Activated CD8-positive, alpha-beta memory T cell treated with anti-CD3 and anti-CD28 coated beads for 1 hour (primary cell): ENCODE measurements at regions not wholly inside any gene's neighbourhood (a gene's known extent, or its start where the extent isn't known, plus 50 kb on each side); places are given as distances from the start of the nearest gene placed in this dataset.

Source experiments
- DNase-seq, 2 donors: peaks; one replicate each; pipeline ENCODE4 v3.0.0-alpha.2; 2020; ENCODE audit warnings: low read depth in 1 of 2; ENCODE audit errors: extremely low read depth in 1 of 2

DNA sequence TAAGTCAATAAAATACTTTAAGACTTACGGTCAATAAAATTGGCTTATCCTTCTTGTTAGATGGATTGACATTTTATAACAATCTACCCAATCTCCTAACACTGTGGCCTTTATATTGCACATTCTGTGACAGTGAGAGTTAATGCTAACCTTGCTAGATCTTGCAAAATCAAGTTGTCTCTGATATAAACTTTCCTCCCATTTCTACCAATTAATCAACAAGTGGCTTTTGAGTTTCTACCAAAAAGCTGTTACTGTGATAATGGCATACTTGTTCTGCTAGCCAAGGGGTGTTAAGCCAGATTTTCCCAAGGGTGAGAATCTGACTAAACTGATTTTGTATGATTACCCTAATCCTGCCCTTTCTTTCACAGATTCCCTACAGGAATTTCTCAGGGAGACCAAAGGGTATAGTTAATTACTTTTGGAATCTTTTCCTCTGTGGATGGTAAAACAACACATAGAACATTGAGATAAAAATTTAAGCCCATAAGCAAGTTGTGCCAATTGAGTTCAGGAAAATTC is 174.1 kb upstream of the SUCLG2 start:
- no peak for DNase-seq

DNA sequence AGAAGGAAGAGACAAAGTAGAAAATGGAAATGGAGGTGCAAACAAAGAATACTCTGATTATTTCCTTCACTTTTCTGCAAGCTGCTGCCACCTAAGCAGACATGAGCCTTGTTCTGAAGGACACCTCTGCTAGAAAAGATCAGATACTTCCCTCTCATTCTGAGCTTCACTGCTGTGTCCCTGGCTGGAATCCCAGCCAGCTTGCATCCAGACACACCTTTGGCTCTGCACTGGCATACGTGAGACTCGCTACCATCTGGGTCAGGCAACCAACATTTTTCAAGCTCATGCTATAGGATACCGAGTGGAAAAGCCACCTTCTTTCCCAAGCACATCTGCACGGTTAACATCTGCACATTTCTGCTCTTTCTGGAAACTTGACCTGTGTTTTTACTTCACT is 166.7 kb upstream of the SUCLG2 start:
- DNase-seq, result no peak

DNA sequence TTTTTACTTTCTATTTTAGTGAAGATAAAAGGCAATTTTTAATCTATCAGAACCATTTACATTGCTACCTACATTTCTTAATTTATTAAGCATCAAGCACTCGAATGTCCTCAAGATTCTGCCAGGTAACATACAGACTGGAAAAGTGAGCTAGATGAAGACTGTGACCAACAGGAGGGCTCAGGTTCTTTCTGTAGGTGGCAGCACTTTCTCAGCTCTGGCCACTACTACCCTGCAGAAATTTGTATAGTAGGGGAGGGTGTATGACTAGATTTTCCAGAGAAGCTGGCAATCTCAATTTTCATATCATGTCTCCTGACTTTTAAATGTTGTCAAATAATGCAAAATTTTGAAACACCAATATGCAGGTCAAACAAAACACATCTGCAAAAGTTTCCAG is 165.0 kb upstream of the SUCLG2 start:
- no peak for DNase-seq

DNA sequence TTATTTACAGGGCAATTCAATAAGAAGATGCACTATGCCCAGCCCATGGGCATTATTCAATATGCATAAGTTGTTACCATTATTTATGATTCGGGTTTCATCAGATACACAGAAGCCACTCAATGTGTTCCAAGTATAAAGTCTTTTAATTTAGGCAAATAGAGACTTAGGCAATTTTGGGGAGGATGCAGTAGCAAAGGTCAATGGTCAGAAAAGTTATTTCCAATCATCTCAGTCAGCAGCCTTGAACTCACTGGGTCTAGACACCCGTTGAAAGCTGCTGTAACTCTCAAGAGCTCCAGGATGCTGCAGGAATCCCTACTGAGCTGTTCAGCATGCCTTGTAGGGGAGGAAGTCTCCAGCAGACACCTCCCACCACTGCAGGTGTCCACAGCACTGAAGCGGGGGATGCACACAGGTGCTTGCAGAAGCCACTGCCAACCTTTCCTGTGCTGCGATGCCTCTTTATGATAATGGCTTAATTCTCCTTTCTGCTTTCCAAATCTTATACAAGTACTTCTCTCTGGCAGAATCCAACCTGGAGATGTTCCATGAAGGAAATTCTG is 155.0 kb upstream of the SUCLG2 start:
- no peak for DNase-seq

DNA sequence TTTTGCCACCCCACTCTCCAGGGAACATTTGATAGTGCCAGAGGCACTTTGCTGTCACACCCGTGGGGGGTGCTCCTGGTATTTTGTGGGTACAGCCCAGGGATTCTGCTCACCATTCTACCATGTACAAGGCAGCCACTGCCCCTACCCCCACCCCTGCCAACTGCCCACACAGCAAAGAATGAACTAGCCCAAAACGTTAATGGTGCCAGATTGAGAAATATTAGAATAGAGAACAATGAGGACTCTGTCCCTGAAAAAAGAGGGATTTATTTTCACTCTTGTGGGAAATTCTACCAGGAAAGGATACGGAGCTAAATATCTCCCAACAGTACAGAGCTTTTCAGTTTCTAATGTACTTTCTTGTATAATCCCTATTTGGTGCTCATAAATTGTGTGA is 154.5 kb upstream of the SUCLG2 start:
- DNase-seq, result no peak

DNA sequence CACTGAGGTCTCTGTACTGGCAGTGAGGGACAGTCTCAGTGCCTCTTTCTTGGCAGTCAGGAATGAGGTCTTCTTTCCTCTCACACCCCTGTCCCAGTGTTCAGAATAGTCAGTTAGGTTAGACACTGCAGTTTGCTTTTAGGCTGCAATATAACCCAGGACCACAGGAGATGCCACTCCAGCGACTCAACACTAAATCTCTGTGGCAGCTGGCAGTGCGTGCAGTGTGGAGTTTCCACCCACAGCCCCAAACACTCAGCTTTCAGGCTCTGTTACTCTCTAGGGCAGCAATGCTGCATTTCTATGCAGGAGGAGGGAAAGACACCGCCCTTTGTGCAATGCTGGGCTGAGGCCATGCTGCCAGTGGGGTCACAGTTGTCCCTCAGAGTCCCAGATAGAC is 150.2 kb upstream of the SUCLG2 start:
- no peak for DNase-seq

DNA sequence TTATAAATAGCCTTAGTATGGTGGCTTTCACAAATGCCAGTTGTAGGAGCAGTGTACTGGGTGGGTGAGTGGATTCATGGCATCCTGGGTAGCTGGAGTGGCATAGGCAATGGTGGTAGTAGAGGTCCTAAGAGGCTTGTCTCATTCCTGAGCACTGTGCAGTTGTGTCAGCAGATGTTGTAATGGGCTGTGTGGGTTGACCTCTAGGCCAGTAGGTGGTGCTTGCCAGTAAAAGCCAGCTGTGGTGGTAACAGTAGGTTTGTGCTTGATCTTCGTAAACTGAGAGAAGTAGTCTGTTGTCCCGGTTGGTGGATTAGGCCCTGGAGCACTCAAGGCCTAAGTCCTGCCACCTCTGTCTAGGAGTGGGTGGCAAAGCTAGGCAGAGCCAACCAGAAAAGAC is 149.7 kb upstream of the SUCLG2 start:
- DNase-seq, result no peak

DNA sequence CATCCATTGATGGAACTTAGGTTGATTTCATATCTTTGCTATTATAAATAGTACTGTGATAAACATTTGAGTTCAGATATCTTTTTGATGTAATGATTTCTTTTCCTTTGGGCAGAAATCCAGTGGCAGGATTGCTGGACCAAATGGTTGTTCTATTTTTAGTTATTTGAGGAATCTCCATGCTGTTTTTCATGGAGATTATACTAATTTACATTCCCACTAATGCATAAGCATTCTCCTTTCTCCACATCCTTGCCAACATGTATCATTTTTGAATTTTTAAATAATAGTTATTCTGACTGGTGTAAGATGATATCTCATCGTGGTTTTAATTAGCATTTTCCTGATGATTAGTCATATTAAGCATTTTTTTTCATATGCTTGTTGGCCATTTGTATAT is 144.0 kb upstream of the SUCLG2 start:
- DNase-seq, result no peak

DNA sequence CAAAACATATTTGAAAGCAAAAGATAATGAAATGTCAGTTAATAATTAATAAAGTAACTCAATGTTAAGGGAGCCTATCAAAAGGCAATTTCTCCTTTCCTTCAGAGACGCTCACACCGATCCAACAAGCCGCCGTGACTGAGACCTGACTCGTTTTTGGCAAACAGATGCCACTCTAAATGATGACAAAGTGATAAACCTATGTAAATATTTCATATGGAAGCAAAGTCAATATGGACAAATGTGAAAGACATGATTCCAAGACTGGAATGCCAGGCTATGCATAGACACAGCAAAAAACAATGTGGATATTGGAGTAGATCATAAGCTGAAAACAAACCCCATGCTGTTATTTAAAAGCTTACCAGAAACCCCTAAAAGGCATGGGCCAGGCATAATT is 137.2 kb upstream of the SUCLG2 start:
- no peak for DNase-seq

DNA sequence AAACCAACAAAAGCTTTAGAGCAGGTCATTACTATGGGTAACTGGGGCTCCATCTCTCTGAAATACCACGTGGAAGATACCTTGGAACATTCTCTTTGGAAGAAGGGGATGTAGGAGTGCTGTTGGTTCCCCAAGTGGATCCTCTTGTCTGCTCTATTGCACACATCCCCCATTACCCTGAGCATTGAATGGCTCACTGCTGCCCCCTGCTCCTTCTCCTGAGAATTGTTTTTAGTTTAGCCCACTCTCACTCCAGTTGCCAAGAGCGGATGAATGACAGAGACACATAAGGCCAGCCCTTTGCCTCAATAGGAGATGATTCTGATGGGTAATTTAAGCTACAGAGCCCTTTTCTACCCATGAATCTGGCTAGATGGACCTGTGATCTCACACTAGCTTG is 135.6 kb upstream of the SUCLG2 start:
- DNase-seq, result peak; percentile 19 to 32

DNA sequence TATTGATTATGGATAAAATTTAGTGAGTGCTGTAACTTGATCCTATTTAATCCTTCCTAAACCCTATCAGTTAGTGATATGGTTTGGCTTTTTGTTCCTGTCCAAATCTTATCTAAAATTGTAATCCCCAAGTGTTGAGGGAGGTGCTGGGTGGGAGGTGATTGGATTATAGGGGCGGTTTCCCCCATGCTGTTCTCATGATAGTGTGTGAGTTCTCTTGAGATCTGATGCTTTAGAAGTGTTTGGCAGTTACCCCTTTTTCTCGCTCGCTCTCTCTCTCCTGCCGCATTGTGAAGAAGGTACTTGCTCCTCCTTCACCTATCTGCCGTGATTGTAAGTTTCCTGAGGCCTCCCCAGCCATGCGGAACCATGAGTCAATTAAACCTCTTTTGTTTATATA is 134.0 kb upstream of the SUCLG2 start:
- DNase-seq, result no peak

DNA sequence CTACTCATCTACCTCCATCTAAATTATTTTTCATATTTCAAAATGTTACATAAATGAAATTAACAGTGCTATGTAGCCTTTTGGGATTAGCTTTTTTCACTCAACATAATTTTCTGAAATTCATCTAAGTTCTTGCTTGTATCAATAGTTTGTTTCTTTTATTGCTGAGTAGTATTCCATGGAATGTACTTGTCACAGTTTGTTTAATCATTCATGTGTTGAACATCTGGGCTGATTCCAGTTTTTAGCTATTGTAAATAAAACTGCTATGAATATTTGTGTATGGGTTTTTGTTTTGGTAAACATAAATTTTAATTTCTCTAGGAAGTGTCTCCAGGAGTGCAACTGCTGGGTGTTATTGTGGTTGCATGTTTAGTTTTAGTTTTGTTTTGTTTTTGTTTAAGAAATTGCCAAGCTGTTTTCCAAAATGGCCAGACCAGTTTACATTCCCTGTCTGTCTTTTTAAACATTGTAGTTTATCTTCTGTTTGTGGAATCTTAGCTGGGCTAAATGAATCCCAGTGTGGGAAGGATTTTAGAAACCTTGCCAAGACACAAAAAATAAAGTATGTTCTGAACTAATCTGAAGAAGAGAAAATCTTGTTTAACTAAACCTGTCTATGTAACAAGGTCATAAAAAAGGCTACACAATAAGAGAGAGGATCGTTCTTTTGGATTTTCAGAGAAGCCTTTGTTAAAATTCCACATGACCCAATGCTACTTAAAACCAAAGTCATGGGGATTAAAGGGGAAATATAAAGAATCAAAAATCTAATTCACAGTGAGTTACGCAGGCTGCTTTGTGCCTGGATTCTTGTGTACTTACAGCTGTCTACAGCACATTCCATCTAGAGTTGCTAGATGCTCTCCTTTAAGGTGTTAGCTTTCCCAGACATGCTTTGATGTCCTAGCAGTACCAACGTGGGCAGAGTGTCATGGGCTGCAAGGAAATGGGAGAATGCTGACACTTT is 129.2 kb upstream of the SUCLG2 start:
- no peak for DNase-seq

DNA sequence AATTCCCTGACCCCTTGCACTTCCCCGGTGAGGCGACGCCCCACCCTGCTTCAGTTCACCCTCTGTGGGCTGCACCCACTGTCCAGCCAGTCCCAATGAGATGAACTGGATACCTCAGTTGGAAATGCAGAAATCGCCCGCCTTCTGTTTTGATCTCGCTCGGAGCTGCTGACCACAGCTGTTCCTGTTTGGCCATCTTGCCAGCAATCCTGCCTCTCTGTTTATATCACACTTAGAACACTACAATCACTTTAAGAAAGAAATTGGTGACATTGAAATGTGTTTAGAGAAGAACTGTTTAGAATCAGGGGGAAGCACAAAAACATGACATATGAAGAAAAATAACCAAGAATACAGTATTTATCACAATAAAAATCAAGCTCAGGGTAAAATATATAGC is 127.5 kb upstream of the SUCLG2 start:
- no peak for DNase-seq

DNA sequence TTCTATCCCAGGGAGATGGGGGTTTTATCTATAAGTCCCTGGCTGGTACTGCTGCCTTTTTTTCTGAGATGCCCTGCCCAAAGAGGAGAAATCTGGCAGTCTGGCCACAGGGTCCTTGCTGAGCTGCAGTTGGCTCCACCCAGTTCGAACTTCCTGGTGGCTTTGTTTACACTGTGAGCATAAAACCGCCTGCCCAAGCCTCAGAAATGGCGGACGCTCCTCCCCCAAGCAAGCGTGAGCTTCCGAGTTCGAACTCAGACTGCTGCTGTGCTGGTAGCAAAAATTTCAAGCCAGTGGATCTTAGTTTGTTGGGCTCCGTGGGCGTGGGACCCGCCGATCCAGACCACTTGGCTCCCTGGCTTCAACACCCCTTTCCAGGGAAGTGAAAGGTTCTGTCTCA is 126.8 kb upstream of the SUCLG2 start:
- DNase-seq, result no peak

DNA sequence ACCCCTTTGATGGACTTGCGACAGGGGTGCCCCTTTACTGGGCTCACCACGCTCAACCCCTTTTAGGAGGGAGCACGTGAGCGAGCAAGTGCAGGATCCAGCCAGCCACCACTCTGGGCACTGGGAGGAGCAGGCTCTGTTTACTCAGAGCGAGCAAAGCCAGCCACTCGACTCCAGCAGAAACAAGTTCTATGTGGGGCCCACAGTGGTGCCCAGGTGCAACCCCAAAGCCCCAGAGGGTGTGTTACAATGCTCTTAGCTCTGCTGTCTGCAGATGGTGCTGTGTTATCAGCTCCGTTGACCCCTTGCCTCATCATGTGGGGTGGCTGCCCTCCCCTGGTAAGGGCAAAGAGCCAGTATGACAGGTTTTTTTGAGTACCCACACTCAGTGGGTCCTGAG is 120.3 kb upstream of the SUCLG2 start:
- DNase-seq, result no peak

DNA sequence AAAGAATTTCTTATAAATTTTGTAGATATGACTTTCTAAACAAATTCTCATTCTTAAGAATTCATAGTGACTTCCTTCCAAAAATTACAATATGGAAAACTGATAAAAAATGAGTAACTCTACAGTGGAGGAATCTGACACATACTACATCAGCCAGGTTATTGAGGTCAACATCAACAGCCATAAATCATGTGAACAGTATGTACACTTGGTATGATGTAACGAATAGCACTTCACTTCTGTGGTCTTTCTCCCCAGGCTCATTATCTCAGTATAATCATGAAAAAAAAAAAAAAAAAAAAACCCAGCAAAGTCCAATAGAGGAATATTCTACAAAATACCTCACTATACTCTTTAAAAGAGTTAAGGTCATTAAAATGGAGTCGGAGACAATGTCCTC is 111.2 kb upstream of the SUCLG2 start:
- no peak for DNase-seq

DNA sequence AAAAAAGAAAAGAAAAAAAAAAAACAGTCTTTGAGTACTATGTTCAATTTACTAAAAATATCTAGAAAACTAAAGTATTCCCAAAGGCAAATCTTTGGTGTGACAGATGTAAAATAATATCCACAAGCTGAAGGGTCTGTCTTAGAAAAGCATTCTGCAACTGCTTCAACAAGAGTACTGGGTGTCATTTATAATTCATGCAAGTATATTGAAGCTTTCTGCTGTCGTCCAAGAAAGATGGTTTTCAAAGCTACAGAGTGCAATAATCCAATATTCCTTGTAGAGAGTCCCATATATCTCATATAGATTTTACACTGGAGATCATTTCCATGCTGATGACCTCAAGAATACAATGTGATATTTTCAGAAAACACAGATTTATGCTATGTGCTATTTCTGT is 90.9 kb upstream of the SUCLG2 start:
- no peak for DNase-seq

DNA sequence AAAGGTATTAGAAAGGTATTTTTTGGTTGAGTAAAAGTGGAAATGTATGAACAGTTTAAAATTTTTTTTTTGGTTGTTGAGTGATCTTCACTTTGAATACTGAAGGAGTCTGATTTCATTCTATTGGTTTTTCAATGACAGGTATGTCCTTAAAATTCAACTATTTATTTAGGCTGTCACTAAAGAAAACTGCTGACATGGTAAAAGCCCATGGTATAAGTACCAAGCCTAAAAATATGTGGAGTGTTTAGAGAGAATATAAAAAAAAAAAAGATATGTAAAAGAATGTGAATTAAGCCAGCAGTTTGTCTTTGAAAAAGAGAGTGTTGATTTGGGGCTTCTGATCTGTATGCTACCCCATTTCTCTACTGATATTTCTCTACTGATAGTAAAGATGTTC is 90.3 kb upstream of the SUCLG2 start:
- DNase-seq, result no peak

DNA sequence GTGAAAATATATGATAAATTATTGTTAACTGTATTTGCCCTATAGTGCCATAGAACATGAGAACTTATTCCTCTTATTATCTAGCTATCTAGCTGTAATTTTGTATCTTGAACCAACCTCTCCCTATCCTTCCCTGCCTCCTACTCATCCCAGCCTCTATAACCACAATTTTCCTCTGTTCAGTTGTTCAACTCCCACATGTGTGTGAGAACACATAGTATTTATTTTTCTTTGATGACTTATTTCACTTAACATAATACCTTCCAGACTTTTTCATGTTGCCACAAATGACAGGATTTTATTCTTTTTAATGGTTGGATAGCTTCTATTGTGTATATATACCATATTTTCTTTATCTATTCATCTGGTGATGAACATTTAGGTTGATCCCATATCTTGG is 85.4 kb upstream of the SUCLG2 start:
- no peak for DNase-seq

DNA sequence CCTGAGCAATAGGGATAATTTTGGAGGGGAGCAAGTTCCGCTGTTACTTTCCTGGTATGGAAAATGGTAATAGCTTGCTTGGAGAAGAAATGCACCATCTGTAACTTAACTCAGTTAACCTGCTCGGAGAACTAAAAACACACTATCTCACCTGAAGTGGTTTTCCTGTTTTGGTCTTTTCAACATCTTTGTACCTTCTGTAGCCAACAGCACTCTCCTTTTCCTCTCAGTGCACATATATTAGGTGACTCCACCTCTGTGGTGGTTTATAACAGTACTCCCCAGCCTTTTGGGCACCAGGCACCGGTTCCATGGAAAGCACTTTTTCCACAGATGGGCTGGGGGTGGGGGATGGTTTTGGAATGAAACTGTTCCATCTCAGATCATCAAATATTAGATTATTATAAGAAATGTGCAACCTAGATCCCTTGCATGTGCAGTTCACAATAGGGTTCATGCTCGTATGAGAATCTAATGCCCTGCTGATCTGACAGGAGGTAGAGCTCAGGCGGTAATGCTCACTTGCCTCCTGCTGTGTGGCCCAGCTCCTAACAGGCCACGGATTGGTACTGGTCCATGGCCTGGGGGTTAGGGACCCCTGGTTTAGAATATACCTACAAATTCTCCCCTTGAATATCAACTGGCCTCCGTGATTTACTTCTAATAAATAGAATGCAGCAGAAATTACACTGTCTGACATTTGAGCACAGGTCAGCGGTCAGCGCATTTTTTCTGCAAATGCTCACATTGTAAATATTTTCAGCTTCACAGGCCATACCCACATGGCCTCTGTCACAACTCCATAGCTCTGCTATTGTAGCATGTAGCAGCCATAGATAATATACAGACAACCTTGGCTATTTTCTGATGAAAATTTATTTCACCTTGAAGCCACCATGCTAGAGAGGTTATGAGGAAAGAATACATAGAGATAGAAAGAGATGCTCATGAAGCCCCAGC is 83.8 kb upstream of the SUCLG2 start:
- no peak for DNase-seq

DNA sequence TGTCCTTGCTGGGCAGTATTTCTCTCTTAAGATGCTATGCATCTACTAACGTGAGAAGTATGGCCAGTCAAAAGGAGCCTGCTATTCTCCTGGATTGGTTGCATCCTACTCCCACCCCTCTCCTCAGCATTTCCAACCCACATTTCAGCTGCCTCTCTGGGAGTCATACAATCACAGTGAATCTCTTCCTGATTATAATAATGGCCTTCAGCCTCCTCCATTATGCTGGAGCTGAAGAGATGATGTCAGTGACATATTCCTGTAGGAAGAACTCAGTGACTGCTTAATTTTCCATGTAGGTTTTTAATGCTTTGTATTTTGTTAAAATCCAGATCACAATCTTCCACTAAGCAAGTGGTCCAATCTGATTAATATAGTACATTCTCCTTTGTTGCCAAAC is 82.7 kb upstream of the SUCLG2 start:
- no peak for DNase-seq
